Loucy (cell line): ENCODE measurements at regions not wholly inside any gene's neighbourhood (a gene's known extent, or its start where the extent isn't known, plus 50 kb on each side); places are given as distances from the start of the nearest gene placed in this dataset.

ENCODE experiments used
- H2AFZ ChIP-seq: fragments of 200-600 bp; sonication (generic); 2 replicates; pipeline ENCODE4 v1.6.0; 2016; ENCODE audit warnings: antibody characterized with exemption, mild to moderate bottlenecking, low read length, moderate library complexity
- H3F3A ChIP-seq: fragments of 200-600 bp; 2 replicates; pipeline ENCODE4 v1.6.0; 2016; ENCODE audit warnings: antibody characterized with exemption, low read depth, mild to moderate bottlenecking
- H3K27me3 ChIP-seq: fragments of 200-600 bp; sonication (generic); 2 replicates; pipeline ENCODE4 v1.6.1; 2014; ENCODE audit warnings: low read length, mild to moderate bottlenecking; ENCODE audit not compliant: insufficient read depth, poor library complexity, severe bottlenecking
- H3K36me3 ChIP-seq: fragments of 200-600 bp; sonication (generic); 2 replicates; pipeline ENCODE4 v1.6.1; 2016; ENCODE audit warnings: low read length; ENCODE audit not compliant: insufficient read depth
- H3K4me1 ChIP-seq: fragments of 200-600 bp; sonication (generic); 2 replicates; pipeline ENCODE4 v1.5.1; 2014; ENCODE audit warnings: low read length, mild to moderate bottlenecking; ENCODE audit not compliant: insufficient read depth, poor library complexity, severe bottlenecking
- H3K4me2 ChIP-seq: fragments of 200-600 bp; sonication (generic); 2 replicates; pipeline ENCODE4 v1.6.0; 2014; ENCODE audit warnings: antibody characterized with exemption, low read length, low read depth, mild to moderate bottlenecking; ENCODE audit not compliant: poor library complexity, severe bottlenecking
- H3K4me3 ChIP-seq: fragments of 200-600 bp; sonication (generic); 2 replicates; pipeline ENCODE4 v1.5.1; 2014; ENCODE audit warnings: low read length, mild to moderate bottlenecking, mixed read lengths; ENCODE audit not compliant: poor library complexity, severe bottlenecking
- H3K79me2 ChIP-seq: fragments of 200-600 bp; sonication (generic); 2 replicates; pipeline ENCODE4 v1.6.1; 2014; ENCODE audit warnings: low read length; ENCODE audit not compliant: insufficient read depth
- H3K9ac ChIP-seq: fragments of 200-600 bp; sonication (generic); 2 replicates; pipeline ENCODE4 v1.6.0; 2014; ENCODE audit warnings: mild to moderate bottlenecking, low read depth, low read length, moderate library complexity; ENCODE audit not compliant: poor library complexity, severe bottlenecking
- H3K9me2 ChIP-seq: fragments of 200-600 bp; sonication (generic); replicated peaks from 2 replicates; pipeline ENCODE4 v1.6.1; 2016; ENCODE audit warnings: low read depth, low read length, mixed read lengths
- H3K9me3 ChIP-seq: fragments of 200-600 bp; sonication (generic); 2 replicates; pipeline ENCODE4 v1.6.1; 2014; ENCODE audit warnings: mild to moderate bottlenecking, antibody characterized with exemption, low read length, low read depth; ENCODE audit not compliant: insufficient read depth
- H4K20me1 ChIP-seq: fragments of 200-600 bp; sonication (generic); 2 replicates; pipeline ENCODE4 v1.6.0; 2014; ENCODE audit warnings: antibody characterized with exemption, low read length, mild to moderate bottlenecking; ENCODE audit not compliant: insufficient read depth, poor library complexity, severe bottlenecking
- EZH2phosphoT487 ChIP-seq: fragments of 200-600 bp; IDR thresholded peaks from 2 replicates; pipeline ENCODE4 v1.6.1; 2018; ENCODE audit warnings: antibody characterized with exemption, mild to moderate bottlenecking, moderate library complexity, borderline replicate concordance
- TF ChIP-seq, protein P1 (sequence below): fragments of 200-600 bp; sonication (generic); conservative IDR thresholded peaks from 2 replicates; pipeline ENCODE4 v1.5.1; 2014; ENCODE audit warnings: mild to moderate bottlenecking, antibody characterized with exemption, low read length

DNA sequence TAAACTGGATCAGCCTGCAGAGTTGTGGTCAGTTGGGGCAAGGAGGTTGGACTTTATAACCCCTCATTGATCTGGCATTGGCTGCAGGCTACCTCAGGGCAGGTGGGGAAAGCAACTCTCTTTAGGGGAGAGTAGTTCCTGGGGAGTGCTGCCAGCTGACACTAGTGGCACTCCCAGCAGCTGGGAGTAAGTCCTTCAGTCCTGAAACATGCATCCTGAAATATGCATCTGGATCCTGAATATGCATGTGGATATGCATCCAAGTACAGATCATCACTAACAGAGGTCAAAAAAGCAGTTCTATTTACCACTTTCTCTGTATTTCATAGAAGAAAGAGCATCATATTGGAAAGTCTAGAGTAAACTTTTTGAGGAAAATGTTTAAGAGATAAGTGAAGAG is 350.8 kb downstream of the EPM2A start:
- no peak overlapping the region for H3K9ac ChIP-seq
- no peaks in the 10 kb centered on the region for H3K9me2 ChIP-seq
- H3K4me1 ChIP-seq, result no peaks in the 10 kb centered on the region
- H3K4me2 ChIP-seq, result no peak overlapping the region
- no peaks in the 10 kb centered on the region for H3K9me3 ChIP-seq
- H3K79me2 ChIP-seq, result no peaks in the 10 kb centered on the region
- no peaks in the 10 kb centered on the region for H3K36me3 ChIP-seq
- no peak overlapping the region for H2AFZ ChIP-seq
- no peaks in the 10 kb centered on the region for H3F3A ChIP-seq
- no peak overlapping the region for H3K4me3 ChIP-seq
- no peak for TF ChIP-seq EZH2phosphoT487
- TF ChIP-seq, protein P1, sequence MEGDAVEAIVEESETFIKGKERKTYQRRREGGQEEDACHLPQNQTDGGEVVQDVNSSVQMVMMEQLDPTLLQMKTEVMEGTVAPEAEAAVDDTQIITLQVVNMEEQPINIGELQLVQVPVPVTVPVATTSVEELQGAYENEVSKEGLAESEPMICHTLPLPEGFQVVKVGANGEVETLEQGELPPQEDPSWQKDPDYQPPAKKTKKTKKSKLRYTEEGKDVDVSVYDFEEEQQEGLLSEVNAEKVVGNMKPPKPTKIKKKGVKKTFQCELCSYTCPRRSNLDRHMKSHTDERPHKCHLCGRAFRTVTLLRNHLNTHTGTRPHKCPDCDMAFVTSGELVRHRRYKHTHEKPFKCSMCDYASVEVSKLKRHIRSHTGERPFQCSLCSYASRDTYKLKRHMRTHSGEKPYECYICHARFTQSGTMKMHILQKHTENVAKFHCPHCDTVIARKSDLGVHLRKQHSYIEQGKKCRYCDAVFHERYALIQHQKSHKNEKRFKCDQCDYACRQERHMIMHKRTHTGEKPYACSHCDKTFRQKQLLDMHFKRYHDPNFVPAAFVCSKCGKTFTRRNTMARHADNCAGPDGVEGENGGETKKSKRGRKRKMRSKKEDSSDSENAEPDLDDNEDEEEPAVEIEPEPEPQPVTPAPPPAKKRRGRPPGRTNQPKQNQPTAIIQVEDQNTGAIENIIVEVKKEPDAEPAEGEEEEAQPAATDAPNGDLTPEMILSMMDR, result no peak
- H3K27me3 ChIP-seq, result no peaks in the 10 kb centered on the region
- H4K20me1 ChIP-seq, result no peaks in the 10 kb centered on the region

DNA sequence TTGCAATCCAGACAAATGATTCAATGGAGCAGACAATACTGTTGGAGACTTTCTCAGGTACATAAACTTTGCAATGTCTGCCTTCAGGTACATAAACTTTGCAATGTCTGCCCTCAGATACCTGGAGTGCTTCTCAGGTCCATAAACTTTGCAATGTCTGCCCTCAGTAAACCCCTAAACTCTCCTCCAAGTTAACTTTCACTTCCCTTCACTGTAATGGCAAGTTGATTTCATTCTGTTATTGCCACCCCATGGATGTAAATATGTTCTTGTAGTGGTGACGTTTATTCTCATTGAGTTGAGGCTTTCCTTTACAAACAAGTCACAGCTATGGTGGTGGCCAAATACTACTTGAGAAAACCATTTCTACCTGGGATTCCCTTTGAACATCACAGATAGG is 338.8 kb downstream of the EPM2A start:
- Histone ChIP-seq H3K4me3 (no peak overlapping the region), H3K9ac (no peak overlapping the region), H4K20me1 (no peaks in the 10 kb centered on the region), H2AFZ (no peak overlapping the region), H3F3A (no peaks in the 10 kb centered on the region), H3K9me2 (no peaks in the 10 kb centered on the region), H3K9me3 (no peaks in the 10 kb centered on the region), H3K27me3 (no peaks in the 10 kb centered on the region), H3K79me2 (no peaks in the 10 kb centered on the region), H3K4me1 (no peaks in the 10 kb centered on the region), H3K36me3 (no peaks in the 10 kb centered on the region), H3K4me2 (no peak overlapping the region)
- TF ChIP-seq, protein P1, result no peak
- no peak for TF ChIP-seq EZH2phosphoT487

DNA sequence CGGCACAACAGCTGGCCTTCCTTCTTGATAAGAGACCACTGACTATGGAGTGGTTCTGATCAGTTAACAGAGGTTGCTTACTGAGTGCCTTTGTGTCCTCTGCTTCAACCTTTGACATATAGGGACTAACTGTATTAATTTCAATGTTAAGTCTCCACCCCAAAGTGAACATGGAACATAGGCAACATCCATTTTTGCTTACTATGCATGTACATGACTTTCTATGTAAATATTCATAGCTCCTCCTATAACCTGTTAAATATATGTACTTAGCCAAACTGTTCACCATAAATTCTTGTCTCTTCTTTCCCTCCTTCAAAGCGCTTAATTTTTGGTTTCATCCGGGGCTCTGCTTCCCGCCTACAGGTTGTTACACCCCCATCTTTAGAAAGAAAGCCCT is 334.8 kb downstream of the EPM2A start:
- H4K20me1 ChIP-seq, result no peaks in the 10 kb centered on the region
- no peak overlapping the region for H3K4me3 ChIP-seq
- no peaks in the 10 kb centered on the region for H3F3A ChIP-seq
- H3K4me1 ChIP-seq, result no peaks in the 10 kb centered on the region
- TF ChIP-seq, protein P1, result no peak
- TF ChIP-seq EZH2phosphoT487, result no peak
- H3K9ac ChIP-seq, result no peak overlapping the region
- H3K36me3 ChIP-seq, result no peaks in the 10 kb centered on the region
- H3K4me2 ChIP-seq, result no peak overlapping the region
- H3K27me3 ChIP-seq, result no peaks in the 10 kb centered on the region
- H3K9me3 ChIP-seq, result no peaks in the 10 kb centered on the region
- no peaks in the 10 kb centered on the region for H3K9me2 ChIP-seq
- no peak overlapping the region for H2AFZ ChIP-seq
- no peaks in the 10 kb centered on the region for H3K79me2 ChIP-seq
